ENCODE measurements at regions not wholly inside any gene's neighbourhood (a gene's known extent, or its start where the extent isn't known, plus 50 kb on each side); places are given as distances from the start of the nearest gene placed in this dataset.
"Not testable (repeated sequence)": the region's sequence is repeated elsewhere in the genome, so short reads cannot be mapped to it uniquely, and the experiment has no call there.

DNA sequence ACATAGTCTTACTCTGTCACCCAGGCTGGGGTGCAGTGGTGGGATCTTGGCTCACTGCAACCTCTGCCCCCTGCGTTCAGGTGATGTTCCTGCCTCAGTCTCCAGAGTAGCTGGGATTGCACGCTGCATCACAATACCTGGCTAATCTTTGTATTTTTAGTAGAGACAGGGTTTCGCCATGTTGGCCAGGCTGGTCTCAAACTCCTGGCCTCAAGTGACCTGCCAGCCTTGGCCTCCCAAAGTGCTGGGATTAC is 79.0 kb downstream of the LHX9 start:
- TF ChIP-seq, protein P1, sequence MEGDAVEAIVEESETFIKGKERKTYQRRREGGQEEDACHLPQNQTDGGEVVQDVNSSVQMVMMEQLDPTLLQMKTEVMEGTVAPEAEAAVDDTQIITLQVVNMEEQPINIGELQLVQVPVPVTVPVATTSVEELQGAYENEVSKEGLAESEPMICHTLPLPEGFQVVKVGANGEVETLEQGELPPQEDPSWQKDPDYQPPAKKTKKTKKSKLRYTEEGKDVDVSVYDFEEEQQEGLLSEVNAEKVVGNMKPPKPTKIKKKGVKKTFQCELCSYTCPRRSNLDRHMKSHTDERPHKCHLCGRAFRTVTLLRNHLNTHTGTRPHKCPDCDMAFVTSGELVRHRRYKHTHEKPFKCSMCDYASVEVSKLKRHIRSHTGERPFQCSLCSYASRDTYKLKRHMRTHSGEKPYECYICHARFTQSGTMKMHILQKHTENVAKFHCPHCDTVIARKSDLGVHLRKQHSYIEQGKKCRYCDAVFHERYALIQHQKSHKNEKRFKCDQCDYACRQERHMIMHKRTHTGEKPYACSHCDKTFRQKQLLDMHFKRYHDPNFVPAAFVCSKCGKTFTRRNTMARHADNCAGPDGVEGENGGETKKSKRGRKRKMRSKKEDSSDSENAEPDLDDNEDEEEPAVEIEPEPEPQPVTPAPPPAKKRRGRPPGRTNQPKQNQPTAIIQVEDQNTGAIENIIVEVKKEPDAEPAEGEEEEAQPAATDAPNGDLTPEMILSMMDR (IDR thresholded peaks at IDR 0.05; ENCODE audit: low read depth, low read length, poor library complexity, severe bottlenecking), result not testable (repeated sequence)
- TF ChIP-seq EZH2phosphoT487 (IDR thresholded peaks at IDR 0.05; ENCODE audit: borderline replicate concordance, low read length), result not testable (repeated sequence)
